Retinal pigment epithelial cell (primary cell): ENCODE measurements at regions not wholly inside any gene's neighbourhood (a gene's known extent, or its start where the extent isn't known, plus 50 kb on each side); places are given as distances from the start of the nearest gene placed in this dataset.
"Not testable (repeated sequence)": the region's sequence is repeated elsewhere in the genome, so short reads cannot be mapped to it uniquely, and the experiment has no call there.

Experiments used
- DNase-seq: peaks from one replicate; pipeline ENCODE4 v3.0.0-alpha.2; 2010; ENCODE audit warnings: low read depth
- H3K4me3 ChIP-seq: 2 replicates; pipeline ENCODE4 v1.5.1; 2011; ENCODE audit warnings: mild to moderate bottlenecking, low read length, control low read depth, moderate library complexity
- TF ChIP-seq, protein P1 (sequence below): conservative IDR thresholded peaks from 2 replicates; pipeline ENCODE4 v1.5.1; 2011; ENCODE audit warnings: low read depth, low read length, control low read depth, inconsistent platforms

DNA sequence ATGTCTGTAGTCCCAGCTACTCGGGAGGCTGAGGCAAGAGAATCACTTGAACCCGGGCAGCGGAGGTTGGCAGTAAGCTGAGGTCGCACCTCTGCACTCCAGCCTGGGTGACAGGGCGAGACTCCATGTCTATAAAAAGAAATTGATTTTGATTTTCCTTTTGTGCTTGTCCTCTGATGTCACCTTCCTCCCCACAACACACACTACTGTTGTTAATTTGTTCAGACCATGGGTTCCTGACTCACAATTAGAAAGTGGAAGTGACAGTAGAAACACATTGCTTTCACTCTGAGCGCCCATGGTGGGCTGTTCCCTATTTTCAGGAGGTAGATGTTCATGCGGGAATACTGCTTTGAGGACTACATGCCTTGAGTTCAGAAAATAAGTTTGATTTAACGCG, 165.5 kb upstream of the KCNJ6 start:
- TF ChIP-seq, protein P1, sequence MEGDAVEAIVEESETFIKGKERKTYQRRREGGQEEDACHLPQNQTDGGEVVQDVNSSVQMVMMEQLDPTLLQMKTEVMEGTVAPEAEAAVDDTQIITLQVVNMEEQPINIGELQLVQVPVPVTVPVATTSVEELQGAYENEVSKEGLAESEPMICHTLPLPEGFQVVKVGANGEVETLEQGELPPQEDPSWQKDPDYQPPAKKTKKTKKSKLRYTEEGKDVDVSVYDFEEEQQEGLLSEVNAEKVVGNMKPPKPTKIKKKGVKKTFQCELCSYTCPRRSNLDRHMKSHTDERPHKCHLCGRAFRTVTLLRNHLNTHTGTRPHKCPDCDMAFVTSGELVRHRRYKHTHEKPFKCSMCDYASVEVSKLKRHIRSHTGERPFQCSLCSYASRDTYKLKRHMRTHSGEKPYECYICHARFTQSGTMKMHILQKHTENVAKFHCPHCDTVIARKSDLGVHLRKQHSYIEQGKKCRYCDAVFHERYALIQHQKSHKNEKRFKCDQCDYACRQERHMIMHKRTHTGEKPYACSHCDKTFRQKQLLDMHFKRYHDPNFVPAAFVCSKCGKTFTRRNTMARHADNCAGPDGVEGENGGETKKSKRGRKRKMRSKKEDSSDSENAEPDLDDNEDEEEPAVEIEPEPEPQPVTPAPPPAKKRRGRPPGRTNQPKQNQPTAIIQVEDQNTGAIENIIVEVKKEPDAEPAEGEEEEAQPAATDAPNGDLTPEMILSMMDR: no peak
- H3K4me3 ChIP-seq: no peak overlapping the region
- no peak for DNase-seq

DNA sequence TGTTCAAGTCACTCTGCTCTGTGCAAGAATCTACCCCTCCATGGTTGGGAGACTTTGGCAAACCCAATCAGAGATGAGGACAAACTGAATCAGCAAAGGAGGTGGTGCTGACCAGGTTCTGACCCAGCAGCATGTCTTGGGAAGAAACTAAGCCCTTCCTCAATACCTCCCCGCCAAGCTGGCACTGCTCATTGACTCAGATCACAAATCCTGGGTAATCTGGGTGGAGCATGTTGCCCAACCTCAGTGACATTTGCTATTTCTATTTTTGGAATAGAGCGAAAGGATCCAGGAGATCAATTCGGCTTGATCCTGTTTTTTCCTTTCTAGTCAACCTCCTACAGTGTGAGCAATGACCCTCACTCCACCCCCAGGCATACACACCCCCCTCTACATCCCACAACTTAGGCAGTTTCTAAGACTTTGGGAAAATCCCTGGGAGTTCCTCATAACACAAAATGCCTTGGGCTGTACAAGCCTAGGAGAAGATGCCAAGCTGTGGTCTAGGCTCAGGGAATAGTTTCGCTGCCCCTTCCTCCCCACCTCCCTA, 166.8 kb upstream of the KCNJ6 start:
- H3K4me3 ChIP-seq: no peak overlapping the region
- TF ChIP-seq, protein P1: no peak
- no peak for DNase-seq

DNA sequence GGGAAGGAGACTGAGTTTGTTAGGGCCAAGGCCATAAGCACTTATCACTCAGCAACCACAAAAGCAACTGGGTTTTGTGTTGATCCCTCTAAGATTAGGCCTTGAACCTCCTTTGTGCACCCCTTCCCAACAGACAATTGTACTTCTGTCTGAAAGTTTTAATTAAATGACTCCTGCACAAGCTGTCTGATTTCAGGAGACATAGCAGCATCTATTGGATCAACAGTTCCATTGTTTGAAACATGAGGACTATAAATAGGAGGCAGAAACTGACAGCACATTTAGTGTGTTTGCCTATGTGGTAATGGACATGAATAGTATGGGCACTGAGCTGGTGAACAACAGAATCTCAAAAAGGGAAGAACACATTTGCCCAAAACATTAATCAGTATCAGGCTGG, 167.3 kb upstream of the KCNJ6 start:
- H3K4me3 ChIP-seq: no peak overlapping the region
- no peak for DNase-seq
- TF ChIP-seq, protein P1: no peak

DNA sequence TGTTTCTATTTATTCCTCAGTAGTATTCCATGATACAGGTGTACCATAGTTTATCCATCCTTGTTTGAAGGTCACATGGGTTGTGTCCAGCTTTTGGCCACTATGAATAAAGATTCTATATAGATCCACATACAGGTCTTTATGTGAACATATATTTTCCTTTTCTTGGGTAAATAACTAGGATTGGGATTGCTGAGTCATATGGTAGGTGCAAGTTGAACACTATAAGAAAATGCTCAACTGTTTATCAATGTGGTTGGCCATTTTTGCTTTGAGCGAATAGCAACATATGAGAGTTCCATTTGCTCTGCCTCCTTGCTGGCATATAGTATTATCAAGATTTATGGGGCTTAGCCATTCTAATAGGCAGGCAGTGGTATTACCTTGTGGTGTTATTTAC, 170.2 kb upstream of the KCNJ15 start:
- no peak for DNase-seq
- no peak overlapping the region for H3K4me3 ChIP-seq
- TF ChIP-seq, protein P1: no peak

DNA sequence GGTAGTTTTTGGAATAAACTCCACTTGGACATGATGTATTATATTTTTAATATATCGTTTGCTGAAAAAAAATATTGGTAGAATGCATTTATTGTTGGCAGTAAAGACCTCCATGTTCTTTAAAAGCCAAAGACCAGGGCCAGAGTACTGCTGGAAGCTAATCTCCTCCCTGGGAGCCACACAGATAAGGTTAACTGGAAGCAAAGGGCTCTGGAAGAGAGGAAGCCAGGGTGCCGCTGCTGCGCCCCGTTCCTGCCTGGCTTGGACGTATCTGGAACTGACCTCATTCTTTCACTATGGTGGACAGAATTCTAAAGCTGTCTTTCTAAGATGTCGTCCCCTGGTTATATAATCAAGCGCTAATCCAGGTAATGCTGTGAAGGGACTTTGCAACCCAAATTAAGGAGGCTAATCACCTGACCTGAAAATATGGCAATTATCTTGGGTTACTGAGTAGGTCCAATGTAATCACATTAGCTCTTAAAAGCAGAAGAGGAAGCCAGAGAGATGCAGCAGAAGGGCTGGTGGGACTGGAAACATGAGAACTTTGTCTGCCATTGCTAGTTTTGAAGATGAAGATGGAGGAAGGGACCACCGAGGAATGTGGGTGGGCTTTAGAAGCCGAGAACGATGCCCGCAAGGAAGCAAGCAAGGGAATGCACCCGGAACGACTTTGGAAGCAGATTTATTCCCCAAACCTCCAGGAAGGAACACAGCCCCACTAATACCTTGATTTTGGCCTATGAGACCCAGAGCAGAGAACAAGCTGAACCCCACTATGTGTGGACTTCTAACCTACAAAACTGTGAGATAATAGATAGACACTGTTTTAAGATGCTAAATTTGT, 167.7 kb upstream of the KCNJ15 start:
- DNase-seq: no peak
- TF ChIP-seq, protein P1: no peak
- no peak overlapping the region for H3K4me3 ChIP-seq

DNA sequence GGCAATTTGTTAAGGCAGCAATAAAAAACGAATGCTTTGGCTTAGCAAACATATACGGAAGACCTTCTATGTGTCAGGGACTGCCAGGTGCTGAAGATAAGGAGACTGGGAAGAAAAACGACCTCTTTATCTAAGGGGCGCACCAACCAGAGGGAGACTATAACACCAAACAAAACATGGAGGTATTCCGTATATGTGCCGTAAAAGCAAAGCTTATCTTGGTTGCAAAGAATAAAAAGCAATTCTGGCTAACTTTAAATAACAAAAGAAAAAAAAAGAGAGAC, 167.1 kb upstream of the KCNJ15 start:
- TF ChIP-seq, protein P1: no peak
- DNase-seq: no peak
- H3K4me3 ChIP-seq: no peak overlapping the region

DNA sequence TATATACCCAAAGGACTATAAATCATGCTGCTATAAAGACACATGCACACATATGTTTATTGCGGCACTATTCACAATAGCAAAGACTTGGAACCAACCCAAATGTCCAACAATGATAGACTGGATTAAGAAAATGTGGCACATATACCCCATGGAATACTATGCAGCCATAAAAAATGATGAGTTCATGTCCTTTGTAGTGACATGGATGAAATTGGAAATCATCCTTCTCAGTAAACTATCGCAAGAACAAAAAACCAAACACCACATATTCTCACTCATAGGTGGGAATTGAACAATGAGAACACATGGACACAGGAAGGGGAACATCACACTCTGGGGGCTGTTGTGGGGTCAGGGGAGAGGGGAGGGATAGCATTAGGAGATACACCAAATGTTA, 165.7 kb upstream of the KCNJ15 start:
- DNase-seq: not testable (repeated sequence)

More for the DNA sequence above, 165.7 kb upstream of the KCNJ15 start:
- not testable (repeated sequence) for H3K4me3 ChIP-seq
